ENCODE measurements at regions not wholly inside any gene's neighbourhood (a gene's known extent, or its start where the extent isn't known, plus 50 kb on each side); places are given as distances from the start of the nearest gene placed in this dataset.
A peak's percentile ranks its signal among the peaks of the same experiment; 100 is the strongest.

- Mint-ChIP-seq H3K9me3 (ENCODE audit: unreplicated experiment) (no peaks in the 10 kb centered on the region), H3K4me1 (ENCODE audit: unreplicated experiment) (peaks cover 15% of the 10 kb centered on the region), H3K4me3 (ENCODE audit: unreplicated experiment) (no peak overlapping the region)
Observed at GRCh38 chr3:174540116-174540908, 318.8 kb upstream of the NAALADL2 start.

DNA sequence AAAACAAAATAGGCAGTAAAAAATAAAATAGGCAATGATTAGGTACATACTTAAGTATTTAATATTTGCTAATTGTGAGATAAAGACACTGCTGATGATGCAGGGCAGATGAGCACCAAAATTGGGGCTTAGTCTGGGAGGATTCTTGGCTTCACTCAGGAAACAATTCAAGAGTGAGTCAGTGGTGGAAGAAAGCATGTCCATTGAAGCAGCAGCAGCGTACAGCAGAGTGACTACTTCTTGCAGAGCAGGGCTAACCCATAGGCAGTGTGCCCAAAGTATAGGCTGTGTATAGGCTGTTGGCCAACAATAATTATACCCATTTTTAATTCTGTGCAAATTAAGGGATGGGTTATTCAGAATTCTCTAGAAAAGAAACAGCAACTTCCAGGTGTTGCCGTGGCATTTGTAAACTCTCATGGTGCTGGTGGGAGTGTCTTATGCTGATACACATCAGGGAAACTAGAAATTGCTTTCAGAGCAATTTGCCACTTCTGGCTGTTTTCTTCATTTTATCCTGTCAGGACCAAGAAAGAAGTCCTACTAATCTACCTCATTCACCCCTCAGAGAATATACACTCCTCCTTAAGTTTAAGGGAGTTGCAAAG is 317.3 kb upstream of the NAALADL2 start:
- Mint-ChIP-seq H3K4me3 (ENCODE audit: unreplicated experiment) (no peak overlapping the region), H3K27ac (ENCODE audit: unreplicated experiment) (no peak overlapping the region), H3K4me1 (ENCODE audit: unreplicated experiment) (peaks cover 15% of the 10 kb centered on the region), H3K9me3 (ENCODE audit: unreplicated experiment) (no peaks in the 10 kb centered on the region), H3K36me3 (ENCODE audit: low read depth, unreplicated experiment) (no peaks in the 10 kb centered on the region), H3K27me3 (ENCODE audit: unreplicated experiment) (no peaks in the 10 kb centered on the region)
- TF ChIP-seq, protein P1, sequence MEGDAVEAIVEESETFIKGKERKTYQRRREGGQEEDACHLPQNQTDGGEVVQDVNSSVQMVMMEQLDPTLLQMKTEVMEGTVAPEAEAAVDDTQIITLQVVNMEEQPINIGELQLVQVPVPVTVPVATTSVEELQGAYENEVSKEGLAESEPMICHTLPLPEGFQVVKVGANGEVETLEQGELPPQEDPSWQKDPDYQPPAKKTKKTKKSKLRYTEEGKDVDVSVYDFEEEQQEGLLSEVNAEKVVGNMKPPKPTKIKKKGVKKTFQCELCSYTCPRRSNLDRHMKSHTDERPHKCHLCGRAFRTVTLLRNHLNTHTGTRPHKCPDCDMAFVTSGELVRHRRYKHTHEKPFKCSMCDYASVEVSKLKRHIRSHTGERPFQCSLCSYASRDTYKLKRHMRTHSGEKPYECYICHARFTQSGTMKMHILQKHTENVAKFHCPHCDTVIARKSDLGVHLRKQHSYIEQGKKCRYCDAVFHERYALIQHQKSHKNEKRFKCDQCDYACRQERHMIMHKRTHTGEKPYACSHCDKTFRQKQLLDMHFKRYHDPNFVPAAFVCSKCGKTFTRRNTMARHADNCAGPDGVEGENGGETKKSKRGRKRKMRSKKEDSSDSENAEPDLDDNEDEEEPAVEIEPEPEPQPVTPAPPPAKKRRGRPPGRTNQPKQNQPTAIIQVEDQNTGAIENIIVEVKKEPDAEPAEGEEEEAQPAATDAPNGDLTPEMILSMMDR (IDR thresholded peaks at IDR 0.05; ENCODE audit: unreplicated experiment), result no peak
- DNase-seq (ENCODE audit: low spot score), result no peak

More at GRCh38 chr3:174540116-174540908, 318.8 kb upstream of the NAALADL2 start:
- H3K27ac Mint-ChIP-seq (ENCODE audit: unreplicated experiment), result peak overlapping the region; percentile 85
- no peaks in the 10 kb centered on the region for H3K27me3 Mint-ChIP-seq (ENCODE audit: unreplicated experiment)
- H3K36me3 Mint-ChIP-seq (ENCODE audit: low read depth, unreplicated experiment), result no peaks in the 10 kb centered on the region
- DNase-seq (ENCODE audit: low spot score), result peak; percentile 11
- TF ChIP-seq, protein P1 (IDR thresholded peaks at IDR 0.05; ENCODE audit: unreplicated experiment), result no peak

DNA sequence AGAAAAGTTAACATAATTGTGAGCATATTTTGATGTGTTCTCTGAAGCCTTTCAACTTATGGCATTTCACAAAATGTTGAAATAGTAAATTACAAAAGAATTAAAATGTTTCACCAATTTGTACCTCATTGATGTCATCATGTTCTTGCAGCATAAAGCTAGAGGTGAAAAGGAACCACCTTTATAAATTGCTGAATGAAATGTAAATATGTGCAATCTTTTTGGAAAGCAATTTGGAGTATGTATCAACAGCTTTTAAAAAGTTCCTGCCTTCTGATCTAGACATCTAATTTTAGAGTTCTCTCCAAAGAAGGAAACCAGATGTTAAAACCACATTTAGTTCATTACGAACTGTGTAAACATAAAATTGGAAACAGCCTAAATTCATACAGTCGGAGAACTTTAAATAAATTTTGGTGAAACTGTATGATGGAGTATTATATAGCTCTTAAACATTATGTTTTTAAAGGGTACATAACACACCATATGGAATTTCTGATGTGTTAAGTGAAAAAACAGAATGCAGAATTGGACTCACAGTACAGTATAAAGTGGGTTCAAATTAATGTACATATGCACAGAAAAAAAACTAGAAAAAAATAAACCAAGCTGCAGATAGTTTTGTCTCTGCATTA is 311.2 kb upstream of the NAALADL2 start:
- no peaks in the 10 kb centered on the region for H3K9me3 Mint-ChIP-seq (ENCODE audit: unreplicated experiment)
- H3K36me3 Mint-ChIP-seq (ENCODE audit: low read depth, unreplicated experiment), result no peaks in the 10 kb centered on the region
- H3K4me1 Mint-ChIP-seq (ENCODE audit: unreplicated experiment), result no peaks in the 10 kb centered on the region
- no peaks in the 10 kb centered on the region for H3K27me3 Mint-ChIP-seq (ENCODE audit: unreplicated experiment)
- H3K27ac Mint-ChIP-seq (ENCODE audit: unreplicated experiment), result no peak overlapping the region
- TF ChIP-seq, protein P1 (IDR thresholded peaks at IDR 0.05; ENCODE audit: unreplicated experiment), result no peak
- no peak overlapping the region for H3K4me3 Mint-ChIP-seq (ENCODE audit: unreplicated experiment)
- no peak for DNase-seq (ENCODE audit: low spot score)

- no peak overlapping the region for H3K27ac Mint-ChIP-seq (ENCODE audit: unreplicated experiment)
- H3K36me3 Mint-ChIP-seq (ENCODE audit: low read depth, unreplicated experiment), result no peaks in the 10 kb centered on the region
- no peaks in the 10 kb centered on the region for H3K27me3 Mint-ChIP-seq (ENCODE audit: unreplicated experiment)
- H3K9me3 Mint-ChIP-seq (ENCODE audit: unreplicated experiment), result no peaks in the 10 kb centered on the region
- TF ChIP-seq, protein P1 (IDR thresholded peaks at IDR 0.05; ENCODE audit: unreplicated experiment), result no peak
- no peaks in the 10 kb centered on the region for H3K4me1 Mint-ChIP-seq (ENCODE audit: unreplicated experiment)
- DNase-seq (ENCODE audit: low spot score), result no peak
- no peak overlapping the region for H3K4me3 Mint-ChIP-seq (ENCODE audit: unreplicated experiment)
Observed at GRCh38 chr3:174548841-174549623, 310.1 kb upstream of the NAALADL2 start.

Data from endothelial cell (in vitro differentiated cells).